Kidney (tissue), 13 donors: ENCODE measurements at regions not wholly inside any gene's neighbourhood (a gene's known extent, or its start where the extent isn't known, plus 50 kb on each side); places are given as distances from the start of the nearest gene placed in this dataset.

Experiments used
- DNase-seq, 5 donors: peaks; one replicate each; pipeline ENCODE4 v3.0.0-alpha.2; 2013 to 2020
- FAIRE-seq: peaks from 2 replicates; lab custom pipeline; 2012; peaks lifted over from hg19 to GRCh38; lab: Jason Lieb, UNC
- H3K27ac ChIP-seq, 2 donors: one replicate each; pipeline ENCODE4 v1.7.0; 2013; ENCODE audit warnings: low read depth in 2 of 2, low read length in 2 of 2, inconsistent platforms in 1 of 2
- H3K27me3 ChIP-seq: one replicate; pipeline ENCODE4 v1.7.1; 2013; ENCODE audit warnings: low read length, inconsistent platforms; ENCODE audit not compliant: control insufficient read depth, insufficient read depth
- H3K36me3 ChIP-seq, 3 donors: one replicate each; pipeline versions ENCODE4 v1.7.0 to v1.7.1; 2013; ENCODE audit warnings: low read length in 3 of 3, control low read depth in 1 of 3, inconsistent platforms in 1 of 3; ENCODE audit not compliant: insufficient read depth in 3 of 3, control insufficient read depth in 2 of 3
- H3K4me1 ChIP-seq, 3 donors: one replicate each; pipeline versions ENCODE4 v1.7.0 to v1.7.1; 2013; ENCODE audit warnings: low read length in 3 of 3, inconsistent platforms in 1 of 3, low read depth in 1 of 3; ENCODE audit not compliant: control insufficient read depth in 2 of 3, insufficient read depth in 2 of 3
- H3K4me3 ChIP-seq, 3 donors: one replicate each; pipeline versions ENCODE4 v1.7.0 to v1.8.1; 2013; ENCODE audit warnings: low read length in 3 of 3, control low read depth in 1 of 3, inconsistent platforms in 1 of 3
- H3K9ac ChIP-seq, 3 donors: one replicate each; pipeline versions ENCODE4 v1.7.0 to v1.7.1; 2013; ENCODE audit warnings: low read length in 3 of 3, control low read depth in 1 of 3, inconsistent platforms in 1 of 3
- H3K9me3 ChIP-seq, 3 donors: one replicate each; pipeline versions ENCODE4 v1.7.0 to v1.7.1; 2013; ENCODE audit warnings: low read length in 3 of 3, control low read depth in 1 of 3, inconsistent platforms in 1 of 3; ENCODE audit not compliant: control insufficient read depth in 2 of 3, insufficient read depth in 1 of 3
- CTCF ChIP-seq: IDR thresholded peaks from 3 replicates; pipeline ENCODE4 v1.5.1; 2012; ENCODE audit warnings: mild to moderate bottlenecking, moderate library complexity, borderline replicate concordance; ENCODE audit not compliant: insufficient read depth; ENCODE audit errors: extremely low read depth
- intact Hi-C: fragments of 100-400 bp; cut with DNase I; formaldehyde crosslinking; loops from one replicate; pipeline ENCODE4 v1.11.1; 2022
- donor health status: control.
- donor health status: control.
- donor health status: control.
- donor health status: control.
- donor health status: control.
- donor health status: DM: yes; HTN: yes; CAD: no.
- donor health status: Normal renal cell carcinoma (clear cell type).

DNA sequence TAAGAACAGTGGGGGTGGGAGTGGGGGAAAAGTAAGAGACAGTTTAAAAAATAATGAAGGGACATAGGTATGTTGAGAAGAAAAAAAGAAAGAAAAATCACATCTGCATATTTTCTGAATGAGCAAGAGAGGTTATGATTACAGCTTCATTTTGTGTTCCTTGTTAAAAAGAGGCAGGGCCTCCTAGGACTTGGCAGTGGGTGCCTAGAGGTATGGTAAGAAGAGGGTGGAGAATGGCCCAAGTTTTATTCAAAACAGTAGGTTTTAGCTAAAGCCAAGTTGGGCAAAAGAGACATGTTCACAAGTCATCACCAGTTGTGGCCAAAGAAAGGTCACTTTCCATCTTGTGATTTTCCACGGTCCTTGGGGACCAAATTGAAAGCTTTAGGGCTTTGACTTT lies 643.4 kb downstream of the CCDC171 start:
- no peaks in the 10 kb centered on the region for H3K36me3 ChIP-seq
- no peak overlapping the region for H3K9ac ChIP-seq
- H3K9me3 ChIP-seq = no peaks in the 10 kb centered on the region
- H3K27me3 ChIP-seq = no peaks in the 10 kb centered on the region
- no peaks in the 10 kb centered on the region for H3K4me1 ChIP-seq
- DNase-seq = no peak
- no peak overlapping the region for H3K4me3 ChIP-seq
- FAIRE-seq = no peak
- TF ChIP-seq CTCF = no peak
- no peak overlapping the region for H3K27ac ChIP-seq
- intact Hi-C loops = no loop called here

DNA sequence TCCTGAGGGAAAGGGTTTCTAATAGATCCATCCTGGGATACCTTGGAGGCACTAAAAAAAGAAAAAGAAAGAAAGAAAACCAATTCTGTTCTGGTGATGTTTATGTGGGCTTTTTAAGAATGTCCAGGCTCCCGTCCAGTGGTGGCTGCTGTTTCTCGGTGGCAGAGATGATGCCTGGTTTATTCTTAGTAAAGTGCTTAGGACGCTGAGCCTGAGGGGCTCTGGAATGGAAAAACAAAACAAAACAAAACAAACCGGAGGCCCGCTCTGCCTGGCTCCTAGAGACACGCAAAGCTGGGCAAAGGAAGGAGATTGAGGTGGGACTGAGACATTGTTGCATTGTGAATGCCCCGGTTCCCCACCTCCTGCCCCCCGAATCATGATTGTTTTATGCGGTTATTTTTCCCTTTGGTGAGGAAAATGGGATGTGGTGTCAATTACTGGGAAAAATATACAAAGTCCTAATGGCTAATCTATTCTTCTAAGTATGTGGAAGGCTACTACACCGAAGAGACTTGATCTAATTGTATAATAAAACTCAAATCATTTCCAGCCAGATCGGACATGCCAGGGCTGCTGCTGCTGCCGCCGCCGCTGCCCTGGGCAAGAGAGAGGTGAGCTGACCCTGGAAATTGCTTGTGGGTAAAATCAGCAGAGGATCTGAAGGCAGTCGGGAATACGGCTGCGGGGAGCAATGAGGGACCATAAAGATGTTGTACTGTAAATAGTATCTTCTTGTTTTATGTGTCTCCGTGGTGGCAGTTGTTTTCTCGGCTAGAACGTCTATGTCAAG lies 644.9 kb downstream of the CCDC171 start:
- Histone ChIP-seq H3K27me3 (no peaks in the 10 kb centered on the region), H3K4me1 (no peaks in the 10 kb centered on the region), H3K4me3 (no peak overlapping the region), H3K9me3 (no peaks in the 10 kb centered on the region), H3K9ac (no peak overlapping the region), H3K27ac (no peak overlapping the region), H3K36me3 (no peaks in the 10 kb centered on the region)
- DNase-seq (peak in 1 of 5 donors; percentile 31), FAIRE-seq (no peak)
- no peak for TF ChIP-seq CTCF
- intact Hi-C loops = no loop called here

- peak in 1 of 5 donors; percentile 50 for DNase-seq
- H3K36me3 ChIP-seq = no peaks in the 10 kb centered on the region
- no peak for TF ChIP-seq CTCF
- H3K4me3 ChIP-seq = no peak overlapping the region
- intact Hi-C loops = no loop called here
- FAIRE-seq = no peak
- no peaks in the 10 kb centered on the region for H3K27me3 ChIP-seq
- no peak overlapping the region for H3K27ac ChIP-seq
- H3K4me1 ChIP-seq = no peaks in the 10 kb centered on the region
- no peaks in the 10 kb centered on the region for H3K9me3 ChIP-seq
- H3K9ac ChIP-seq = no peak overlapping the region
Observed at GRCh38 chr9:16198996-16199395, 646.2 kb downstream of the CCDC171 start.
